ENCODE measurements at regions not wholly inside any gene's neighbourhood (a gene's known extent, or its start where the extent isn't known, plus 50 kb on each side); places are given as distances from the start of the nearest gene placed in this dataset.

Small RNA genes in the stretch of these regions (small RNA-seq; reads per million reads assigned to genes)
- gene MIR552, result 0.12 reads per million
